KMS-11 (cell line): ENCODE measurements at regions not wholly inside any gene's neighbourhood (a gene's known extent, or its start where the extent isn't known, plus 50 kb on each side); places are given as distances from the start of the nearest gene placed in this dataset.

Experiments
- H2AFZ ChIP-seq: fragments of 200-600 bp; sonication (generic); 2 replicates; pipeline ENCODE4 v1.6.1; 2016; ENCODE audit warnings: antibody characterized with exemption, mixed run types, low read depth
- H3K27ac ChIP-seq: fragments of 200-600 bp; sonication (generic); 2 replicates; pipeline ENCODE4 v1.6.1; 2016; ENCODE audit warnings: mild to moderate bottlenecking, mixed run types
- H3K27me3 ChIP-seq: fragments of 200-600 bp; sonication (generic); 2 replicates; pipeline ENCODE4 v1.6.1; 2017; ENCODE audit warnings: mild to moderate bottlenecking, low read depth, mixed run types, moderate library complexity; ENCODE audit not compliant: insufficient read depth
- H3K36me3 ChIP-seq: fragments of 200-600 bp; sonication (generic); 2 replicates; pipeline ENCODE4 v1.6.1; 2017; ENCODE audit warnings: mild to moderate bottlenecking, mixed run types; ENCODE audit not compliant: insufficient read depth
- H3K4me1 ChIP-seq: fragments of 200-600 bp; sonication (generic); 2 replicates; pipeline ENCODE4 v1.6.1; 2016; ENCODE audit warnings: mild to moderate bottlenecking, low read depth, mixed run types; ENCODE audit not compliant: poor library complexity, severe bottlenecking
- H3K4me2 ChIP-seq: fragments of 200-600 bp; sonication (generic); 2 replicates; pipeline ENCODE4 v1.7.0; 2016; ENCODE audit warnings: mild to moderate bottlenecking, mixed run types
- H3K4me3 ChIP-seq: fragments of 200-600 bp; sonication (generic); IDR thresholded peaks from 2 replicates; pipeline ENCODE4 v1.6.1; 2017; ENCODE audit warnings: low read depth, low read length, mixed read lengths; ENCODE audit not compliant: insufficient read depth
- H3K79me2 ChIP-seq: fragments of 200-600 bp; sonication (generic); 2 replicates; pipeline ENCODE4 v1.6.1; 2016; ENCODE audit warnings: low read depth, mixed run types; ENCODE audit not compliant: insufficient read depth
- H3K9ac ChIP-seq: fragments of 200-600 bp; sonication (generic); 2 replicates; pipeline ENCODE4 v1.6.1; 2016; ENCODE audit warnings: mild to moderate bottlenecking, mixed run types
- H4K20me1 ChIP-seq: fragments of 200-600 bp; sonication (generic); 2 replicates; pipeline ENCODE4 v1.6.1; 2016; ENCODE audit warnings: mild to moderate bottlenecking, mixed run types; ENCODE audit not compliant: insufficient read depth
- TF ChIP-seq, protein P1 (sequence below): fragments of 200-600 bp; sonication (generic); conservative IDR thresholded peaks from 2 replicates; pipeline ENCODE4 v1.6.1; 2017; ENCODE audit warnings: low read depth, mild to moderate bottlenecking, antibody characterized with exemption, low read length, moderate library complexity, mixed read lengths

DNA sequence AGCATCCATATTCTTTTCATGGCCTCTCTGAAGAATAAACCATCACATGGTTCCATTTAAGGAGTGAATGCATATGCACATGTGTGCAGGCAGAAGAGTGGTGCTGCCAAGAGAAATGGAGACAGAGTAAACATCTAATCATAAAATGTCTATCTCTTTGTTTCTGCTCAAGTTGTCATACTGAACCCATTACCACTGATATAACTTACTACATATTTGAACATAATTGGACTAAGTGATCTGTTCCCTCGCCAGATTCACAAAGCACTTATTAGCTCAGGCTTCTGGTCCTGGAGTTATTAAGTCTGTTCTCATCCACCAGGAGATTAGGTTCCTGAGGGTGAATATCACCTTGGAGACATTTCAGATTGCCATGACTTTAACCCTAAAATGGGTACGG lies 72.3 kb upstream of the XYLT1 start:
- no peak overlapping the region for H3K27ac ChIP-seq
- no peaks in the 10 kb centered on the region for H4K20me1 ChIP-seq
- no peak overlapping the region for H3K4me2 ChIP-seq
- no peaks in the 10 kb centered on the region for H3K36me3 ChIP-seq
- H3K9ac ChIP-seq: no peak overlapping the region
- no peaks in the 10 kb centered on the region for H3K79me2 ChIP-seq
- no peaks in the 10 kb centered on the region for H3K27me3 ChIP-seq
- TF ChIP-seq, protein P1, sequence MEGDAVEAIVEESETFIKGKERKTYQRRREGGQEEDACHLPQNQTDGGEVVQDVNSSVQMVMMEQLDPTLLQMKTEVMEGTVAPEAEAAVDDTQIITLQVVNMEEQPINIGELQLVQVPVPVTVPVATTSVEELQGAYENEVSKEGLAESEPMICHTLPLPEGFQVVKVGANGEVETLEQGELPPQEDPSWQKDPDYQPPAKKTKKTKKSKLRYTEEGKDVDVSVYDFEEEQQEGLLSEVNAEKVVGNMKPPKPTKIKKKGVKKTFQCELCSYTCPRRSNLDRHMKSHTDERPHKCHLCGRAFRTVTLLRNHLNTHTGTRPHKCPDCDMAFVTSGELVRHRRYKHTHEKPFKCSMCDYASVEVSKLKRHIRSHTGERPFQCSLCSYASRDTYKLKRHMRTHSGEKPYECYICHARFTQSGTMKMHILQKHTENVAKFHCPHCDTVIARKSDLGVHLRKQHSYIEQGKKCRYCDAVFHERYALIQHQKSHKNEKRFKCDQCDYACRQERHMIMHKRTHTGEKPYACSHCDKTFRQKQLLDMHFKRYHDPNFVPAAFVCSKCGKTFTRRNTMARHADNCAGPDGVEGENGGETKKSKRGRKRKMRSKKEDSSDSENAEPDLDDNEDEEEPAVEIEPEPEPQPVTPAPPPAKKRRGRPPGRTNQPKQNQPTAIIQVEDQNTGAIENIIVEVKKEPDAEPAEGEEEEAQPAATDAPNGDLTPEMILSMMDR: no peak
- H3K4me3 ChIP-seq: no peak overlapping the region
- H3K4me1 ChIP-seq: no peaks in the 10 kb centered on the region
- H2AFZ ChIP-seq: no peak overlapping the region

DNA sequence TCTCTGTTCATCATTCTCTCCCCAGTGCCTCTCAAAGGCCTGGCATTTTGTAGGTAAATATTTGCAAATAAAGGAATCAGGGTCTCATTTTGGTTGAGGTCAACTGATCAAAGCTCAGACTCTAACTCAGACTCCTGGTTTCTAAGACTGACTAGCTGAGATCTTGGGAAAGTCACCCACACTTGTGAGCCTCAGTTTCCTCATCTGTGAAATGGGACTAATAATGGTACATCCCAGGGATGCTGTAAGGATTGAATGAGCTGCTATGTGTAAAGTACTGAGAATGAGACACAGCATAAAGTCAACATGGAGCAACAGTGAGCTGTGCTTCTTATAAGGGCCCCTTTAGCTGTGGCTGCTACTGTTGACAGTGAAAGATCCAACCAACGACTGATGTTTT lies 70.6 kb upstream of the XYLT1 start:
- H3K27ac ChIP-seq: no peak overlapping the region
- no peak overlapping the region for H3K9ac ChIP-seq
- H3K4me3 ChIP-seq: no peak overlapping the region
- no peaks in the 10 kb centered on the region for H3K36me3 ChIP-seq
- no peak overlapping the region for H2AFZ ChIP-seq
- H3K4me1 ChIP-seq: no peaks in the 10 kb centered on the region
- TF ChIP-seq, protein P1: no peak
- H3K79me2 ChIP-seq: no peaks in the 10 kb centered on the region
- H3K4me2 ChIP-seq: no peak overlapping the region
- H3K27me3 ChIP-seq: no peaks in the 10 kb centered on the region
- H4K20me1 ChIP-seq: no peaks in the 10 kb centered on the region

DNA sequence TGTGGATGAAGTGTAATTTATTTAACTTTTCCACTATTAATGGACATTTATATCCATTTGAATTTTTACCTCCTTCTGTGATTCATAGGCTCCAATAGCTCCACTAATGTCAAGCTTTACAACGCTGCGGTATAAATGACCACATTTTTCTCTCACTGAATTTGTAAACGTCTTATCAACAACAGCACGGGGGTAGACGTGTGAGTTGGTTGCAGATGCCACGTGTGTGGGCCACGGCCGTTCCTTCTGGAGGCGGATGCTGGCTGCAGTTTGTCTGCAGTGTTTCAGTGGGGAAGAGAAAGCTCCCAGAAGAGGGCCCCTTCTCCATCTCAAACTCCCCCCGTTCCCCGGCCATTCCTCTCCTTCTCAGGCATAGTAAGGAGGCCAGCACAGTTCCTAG lies 68.2 kb upstream of the XYLT1 start:
- no peak overlapping the region for H3K4me2 ChIP-seq
- H3K27ac ChIP-seq: no peak overlapping the region
- TF ChIP-seq, protein P1: no peak

DNA sequence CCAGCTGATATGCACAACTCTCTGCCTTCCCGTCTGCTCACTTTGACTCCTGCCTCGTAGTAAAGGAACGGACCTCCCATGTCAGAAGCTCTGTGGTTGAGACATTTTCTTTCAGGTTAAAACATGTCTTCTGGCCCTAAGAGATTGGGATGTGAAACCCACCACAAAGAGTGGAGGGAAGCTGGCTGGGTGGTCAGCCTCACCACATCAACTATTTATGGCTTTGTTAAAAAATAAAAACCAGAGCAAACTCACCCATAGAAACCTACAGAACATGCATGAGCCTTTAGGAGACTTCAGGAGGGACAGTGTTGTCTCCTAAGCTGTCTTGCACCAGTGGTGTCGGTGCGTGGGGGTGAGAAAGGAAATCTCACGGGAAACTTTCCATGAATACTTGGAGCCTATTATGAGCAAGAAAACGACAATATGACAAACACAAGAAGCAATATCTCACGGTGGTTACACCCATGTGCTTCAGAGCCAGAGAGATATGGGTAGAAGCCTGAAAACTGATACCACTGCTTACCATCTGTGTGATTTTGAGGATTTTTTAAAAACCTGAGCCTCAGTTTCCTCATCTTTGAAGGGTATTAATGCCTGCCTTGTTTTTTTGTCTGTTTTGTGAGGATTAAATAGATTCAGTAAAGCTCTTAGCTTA lies 61.7 kb upstream of the XYLT1 start:
- Histone ChIP-seq H3K4me1 (peaks cover 14% of the 10 kb centered on the region), H3K36me3 (no peaks in the 10 kb centered on the region), H3K4me3 (no peak overlapping the region), H3K4me2 (no peak overlapping the region), H3K27me3 (no peaks in the 10 kb centered on the region), H3K9ac (no peak overlapping the region), H4K20me1 (no peaks in the 10 kb centered on the region; the same call in 1 of the 2 replicates), H3K79me2 (no peaks in the 10 kb centered on the region), H3K27ac (no peak overlapping the region), H2AFZ (no peak overlapping the region)
- TF ChIP-seq, protein P1: no peak

More for the DNA sequence above, 68.2 kb upstream of the XYLT1 start:
- H3K4me1 ChIP-seq: no peaks in the 10 kb centered on the region
- no peaks in the 10 kb centered on the region for H3K27me3 ChIP-seq
- no peaks in the 10 kb centered on the region for H3K79me2 ChIP-seq
- no peak overlapping the region for H3K9ac ChIP-seq
- no peaks in the 10 kb centered on the region for H4K20me1 ChIP-seq
- no peak overlapping the region for H3K4me3 ChIP-seq
- H3K36me3 ChIP-seq: no peaks in the 10 kb centered on the region
- no peak overlapping the region for H2AFZ ChIP-seq
